ENCODE measurements at regions not wholly inside any gene's neighbourhood (a gene's known extent, or its start where the extent isn't known, plus 50 kb on each side); places are given as distances from the start of the nearest gene placed in this dataset.

GRCh38 chr9:89554307-89555035, 50.3 kb upstream of the GADD45G start:
- no peak for DNase-seq

GRCh38 chr9:89553451-89554010, 51.3 kb upstream of the GADD45G start:
- DNase-seq = no peak

GRCh38 chr9:89550346-89550927, 52.5 kb upstream of the SEMA4D start:
- DNase-seq = no peak

GRCh38 chr9:89549031-89549644, 51.2 kb upstream of the SEMA4D start:
- DNase-seq = peak; percentile 67 to 83 (median 77)

GRCh38 chr9:89548071-89548638, 50.2 kb upstream of the SEMA4D start:
- no peak for DNase-seq
